HG03025 (cell line): ENCODE measurements at regions not wholly inside any gene's neighbourhood (a gene's known extent, or its start where the extent isn't known, plus 50 kb on each side); places are given as distances from the start of the nearest gene placed in this dataset.

ENCODE experiments used
- ATAC-seq: cut with Tn5 transposase; IDR thresholded peaks from one replicate; pipeline ENCODE4 v1.9.1; 2021; ENCODE audit warnings: mild to moderate bottlenecking, moderate library complexity; ENCODE audit not compliant: unreplicated experiment, low FRiP score

GRCh38 chr1:244106837-244107493, 55.9 kb downstream of the ZBTB18 start:
- ATAC-seq = no peak

GRCh38 chr1:244111027-244111426, 59.9 kb downstream of the ZBTB18 start:
- ATAC-seq = no peak

GRCh38 chr1:244112041-244112440, 61.0 kb downstream of the ZBTB18 start:
- ATAC-seq = no peak

DNA sequence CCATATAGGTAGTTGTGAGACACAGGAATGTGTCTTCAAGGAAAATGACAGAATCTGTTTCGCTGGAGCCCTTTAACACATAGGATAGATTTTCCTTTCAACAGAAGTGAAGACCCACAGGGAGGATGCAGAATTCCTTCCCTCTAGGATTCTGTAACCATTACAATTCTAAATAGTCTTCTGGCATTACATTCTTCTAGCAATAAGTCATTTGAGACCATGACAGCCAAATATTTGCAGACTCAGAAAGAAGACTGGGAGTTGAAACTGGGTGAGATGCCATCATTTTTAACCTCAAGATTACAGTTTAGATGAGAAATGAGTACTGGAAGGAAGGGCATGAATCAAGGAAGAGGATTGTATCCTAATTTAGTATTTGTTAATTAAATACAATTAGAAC, 61.6 kb downstream of the ZBTB18 start:
- ATAC-seq = no peak

DNA sequence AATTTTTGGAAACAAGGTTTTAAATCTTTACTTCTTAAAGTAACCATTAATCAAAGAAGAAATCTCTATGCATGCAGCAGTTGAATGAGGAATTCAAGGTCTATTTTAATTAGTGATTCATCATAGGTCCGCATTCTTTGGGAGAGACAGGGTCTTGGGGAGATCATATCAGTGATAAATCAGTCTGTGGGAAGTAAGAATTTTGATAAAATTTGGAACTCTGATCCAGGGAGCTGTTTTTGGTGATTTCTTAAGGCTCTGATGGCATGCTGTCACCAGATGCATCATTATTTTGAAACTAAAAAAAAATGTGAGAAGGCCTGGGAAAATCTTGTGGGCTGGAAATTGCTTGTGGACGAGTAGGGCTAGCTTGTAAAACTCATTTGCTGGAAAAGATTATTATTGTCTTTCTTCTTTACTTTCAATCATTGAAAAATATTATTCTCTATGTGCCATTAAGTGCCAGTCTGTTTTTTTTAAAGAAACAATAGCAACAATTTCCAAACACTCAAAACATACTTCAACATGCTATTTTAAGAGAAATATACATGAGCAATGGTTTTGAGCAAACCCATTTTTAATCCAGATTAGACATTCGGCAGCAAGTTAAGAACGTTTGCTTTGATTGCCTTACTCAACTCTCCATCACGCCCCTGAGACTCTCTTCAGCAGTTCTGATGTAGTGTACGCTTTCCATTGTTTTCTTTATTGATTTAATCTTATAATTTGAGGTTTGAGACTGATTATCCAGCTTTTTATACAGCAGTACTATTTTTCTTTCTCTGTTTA, 62.6 kb downstream of the ZBTB18 start:
- no peak for ATAC-seq

GRCh38 chr1:244114892-244115291, 63.8 kb downstream of the ZBTB18 start:
- ATAC-seq = no peak

- no peak for ATAC-seq
These were observed 65.9 kb downstream of the ZBTB18 start for GRCh38 chr1:244116946-244117345.

GRCh38 chr1:244118109-244118761, 67.2 kb downstream of the ZBTB18 start:
- ATAC-seq = no peak

- no peak for ATAC-seq
These were observed 77.7 kb downstream of the ZBTB18 start for GRCh38 chr1:244128591-244129383.

- ATAC-seq = no peak
These were observed 86.2 kb downstream of the ZBTB18 start for GRCh38 chr1:244137276-244137675.

GRCh38 chr1:244137725-244138124, 86.6 kb downstream of the ZBTB18 start:
- ATAC-seq = no peak

DNA sequence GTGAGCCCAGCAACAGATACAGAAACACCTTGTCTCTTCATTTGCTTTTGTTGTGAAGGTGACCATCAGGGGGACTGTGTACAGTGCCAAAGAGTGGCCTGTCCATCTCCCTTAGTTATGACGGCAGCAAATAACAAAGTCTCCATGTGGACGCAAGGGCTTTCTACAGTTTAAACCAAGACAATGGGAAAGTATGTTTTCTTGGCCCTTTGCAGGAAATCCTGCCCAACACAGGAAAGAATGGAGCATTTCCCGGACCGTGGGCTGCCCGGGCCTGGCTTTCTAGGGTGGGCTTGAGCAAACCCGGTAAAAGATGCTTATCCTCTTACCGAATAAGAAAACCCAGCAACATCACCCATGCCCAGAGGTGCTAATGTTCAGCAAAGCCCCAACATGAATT, 87.3 kb downstream of the ZBTB18 start:
- no peak for ATAC-seq

DNA sequence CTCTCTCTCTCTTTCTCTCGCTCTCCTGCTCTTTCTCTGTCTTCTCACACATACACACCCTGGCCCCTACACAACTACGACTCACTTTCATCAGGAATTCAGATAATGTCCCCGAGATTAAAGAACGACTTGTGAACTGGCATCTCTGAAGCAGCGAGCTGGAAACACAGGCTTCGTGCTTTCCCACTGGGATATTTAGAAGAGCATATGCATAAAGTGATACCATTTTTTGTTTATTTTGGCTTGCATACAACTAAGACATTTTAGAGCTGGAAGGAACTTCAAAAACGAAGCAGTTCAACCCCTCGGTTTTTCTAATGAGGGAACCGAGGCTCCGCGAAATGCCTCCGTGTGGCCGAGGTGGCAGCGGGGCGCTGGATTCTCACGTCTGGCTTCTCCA, 88.6 kb downstream of the ZBTB18 start:
- ATAC-seq = no peak

GRCh38 chr1:244140420-244140819, 89.3 kb downstream of the ZBTB18 start:
- ATAC-seq = no peak

- no peak for ATAC-seq
These were observed 93.0 kb downstream of the ZBTB18 start for GRCh38 chr1:244144053-244144452.

DNA sequence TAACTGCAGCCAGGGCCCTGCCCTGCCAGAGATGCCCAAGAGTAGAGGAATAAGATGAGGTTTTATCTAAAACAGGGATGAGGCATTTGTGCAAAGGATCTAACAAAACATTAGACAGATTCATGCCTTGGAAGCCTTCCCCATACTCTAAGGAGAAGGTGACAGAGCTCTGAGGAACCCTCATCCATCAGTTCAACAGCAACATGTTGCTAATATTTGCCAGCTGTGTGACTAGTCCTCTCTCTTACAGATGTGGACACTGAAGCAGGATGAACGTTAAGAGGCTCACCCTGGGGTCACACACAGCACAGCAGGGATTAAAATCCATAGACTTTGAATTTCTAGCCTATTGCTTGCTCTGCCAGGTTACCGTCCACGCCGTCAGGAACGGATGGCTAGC, 99.0 kb downstream of the ZBTB18 start:
- ATAC-seq = no peak

- no peak for ATAC-seq
These were observed 99.6 kb downstream of the ZBTB18 start for GRCh38 chr1:244150665-244151064.

DNA sequence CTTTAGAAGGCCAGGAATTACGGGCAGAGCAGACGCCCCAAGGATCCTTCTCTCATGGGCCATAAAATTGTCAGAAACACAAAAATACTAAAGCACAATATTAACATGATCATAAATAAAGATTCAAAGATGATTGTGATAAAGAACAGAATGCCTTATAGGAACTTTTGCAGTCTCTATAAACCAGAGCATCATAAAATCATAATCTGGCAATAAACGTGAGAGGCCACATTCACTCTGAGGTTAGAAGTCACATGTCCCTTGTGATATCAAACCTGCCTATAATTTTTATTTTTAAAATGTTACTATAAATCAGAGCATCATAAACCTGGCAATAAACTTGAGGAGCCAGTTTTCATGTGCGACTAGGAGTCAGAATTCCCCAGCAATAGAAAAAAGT, 100.5 kb downstream of the ZBTB18 start:
- no peak for ATAC-seq

DNA sequence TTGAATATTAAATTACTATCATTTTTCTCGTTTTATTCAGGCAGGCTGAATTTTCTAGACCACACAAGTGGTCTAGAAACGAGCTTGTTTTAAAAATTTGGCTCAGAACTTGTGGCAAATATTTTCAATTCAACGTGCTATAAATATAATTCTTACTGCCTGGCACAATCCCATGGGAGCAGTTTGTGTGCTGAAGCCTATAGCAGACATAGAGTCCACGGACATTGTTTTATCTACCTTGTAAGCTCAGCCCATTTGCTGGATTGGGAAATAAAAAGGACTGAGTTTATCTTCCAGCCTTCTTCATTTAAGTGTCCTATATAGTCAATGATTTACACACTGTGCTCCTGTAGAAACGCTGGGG, 103.4 kb downstream of the ZBTB18 start:
- no peak for ATAC-seq

DNA sequence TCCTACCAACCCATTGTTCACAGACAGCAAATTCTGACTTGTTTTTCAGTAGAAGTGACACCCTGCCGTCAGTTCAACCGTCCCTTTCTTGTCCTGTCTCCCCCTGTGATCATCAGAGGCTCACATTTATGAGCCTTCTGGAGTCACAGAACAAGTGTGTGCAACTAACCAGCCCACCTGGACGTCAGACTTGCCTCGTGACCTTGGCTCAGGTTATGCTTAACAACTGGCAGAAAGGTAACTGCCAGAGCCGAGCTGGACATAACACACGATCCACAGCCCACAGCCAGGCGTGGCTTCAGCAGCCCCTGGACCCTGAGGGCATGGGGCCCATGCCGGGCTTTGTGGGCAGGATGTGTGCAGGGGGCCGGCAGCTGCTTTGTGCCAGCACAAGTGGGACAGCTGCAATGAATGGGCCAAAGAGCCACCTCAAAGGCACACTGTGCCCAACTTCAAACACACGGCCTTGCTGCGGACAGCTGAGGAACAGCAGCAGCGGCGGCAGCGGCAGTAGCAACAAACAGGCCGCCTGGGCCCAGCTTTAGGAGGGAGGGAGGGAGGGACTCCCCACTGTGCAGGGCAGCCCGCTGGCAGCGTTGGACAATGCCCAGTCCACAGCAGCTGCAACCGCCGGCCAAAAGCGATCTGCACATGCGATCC, 103.9 kb downstream of the ZBTB18 start:
- ATAC-seq = no peak
